Adrenal gland (tissue), 5 donors: ENCODE measurements at regions not wholly inside any gene's neighbourhood (a gene's known extent, or its start where the extent isn't known, plus 50 kb on each side); places are given as distances from the start of the nearest gene placed in this dataset.

Experiments used
- POLR2A ChIP-seq, 2 donors: fragments of 450-650 bp; IDR thresholded peaks; one replicate each; pipeline ENCODE4 v1.6.1; 2017; ENCODE audit warnings: antibody characterized with exemption in 2 of 2, mild to moderate bottlenecking in 2 of 2, moderate library complexity in 1 of 2
- TF ChIP-seq, protein P1 (sequence below), 6 experiments: fragments of 450-650 bp in 4 of 6; fragments of 200-600 bp in 2 of 6; sonication (generic) in 1 of 6; IDR thresholded peaks; 1 replicate in 5 of 6; 2 replicates in 1 of 6; pipeline versions ENCODE4 v1.5.1 to v1.8.0; 2016 to 2021; ENCODE audit warnings: antibody characterized with exemption in 6 of 6, mild to moderate bottlenecking in 2 of 6, moderate library complexity in 1 of 6
- donor health status: DM: no; HTN: no; CAD: no.

DNA sequence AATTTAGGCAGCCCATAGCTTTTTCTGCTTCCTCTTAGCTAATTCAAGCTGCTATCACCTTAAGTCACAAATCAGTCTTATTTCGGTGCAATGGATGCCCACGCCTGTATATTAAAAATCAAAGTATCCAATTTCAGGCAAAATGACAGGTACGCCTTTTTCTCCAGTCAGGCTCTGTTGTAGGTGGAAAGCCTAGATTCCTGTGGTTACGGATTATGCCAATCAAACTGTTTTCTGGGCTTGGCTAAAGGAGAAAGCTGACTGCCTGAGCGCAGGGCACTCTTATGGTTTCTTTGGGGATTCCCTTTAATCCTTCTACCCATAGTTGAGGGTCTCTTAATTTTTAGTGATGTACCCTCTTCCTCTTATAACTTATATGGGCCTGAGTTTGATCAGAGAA, 550.5 kb downstream of the PDHA2 start:
- TF ChIP-seq, protein P1, sequence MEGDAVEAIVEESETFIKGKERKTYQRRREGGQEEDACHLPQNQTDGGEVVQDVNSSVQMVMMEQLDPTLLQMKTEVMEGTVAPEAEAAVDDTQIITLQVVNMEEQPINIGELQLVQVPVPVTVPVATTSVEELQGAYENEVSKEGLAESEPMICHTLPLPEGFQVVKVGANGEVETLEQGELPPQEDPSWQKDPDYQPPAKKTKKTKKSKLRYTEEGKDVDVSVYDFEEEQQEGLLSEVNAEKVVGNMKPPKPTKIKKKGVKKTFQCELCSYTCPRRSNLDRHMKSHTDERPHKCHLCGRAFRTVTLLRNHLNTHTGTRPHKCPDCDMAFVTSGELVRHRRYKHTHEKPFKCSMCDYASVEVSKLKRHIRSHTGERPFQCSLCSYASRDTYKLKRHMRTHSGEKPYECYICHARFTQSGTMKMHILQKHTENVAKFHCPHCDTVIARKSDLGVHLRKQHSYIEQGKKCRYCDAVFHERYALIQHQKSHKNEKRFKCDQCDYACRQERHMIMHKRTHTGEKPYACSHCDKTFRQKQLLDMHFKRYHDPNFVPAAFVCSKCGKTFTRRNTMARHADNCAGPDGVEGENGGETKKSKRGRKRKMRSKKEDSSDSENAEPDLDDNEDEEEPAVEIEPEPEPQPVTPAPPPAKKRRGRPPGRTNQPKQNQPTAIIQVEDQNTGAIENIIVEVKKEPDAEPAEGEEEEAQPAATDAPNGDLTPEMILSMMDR (IDR thresholded peaks at IDR 0.05) = no peak
- no peak for TF ChIP-seq POLR2A (IDR thresholded peaks at IDR 0.05)
